ENCODE measurements at regions not wholly inside any gene's neighbourhood (a gene's known extent, or its start where the extent isn't known, plus 50 kb on each side); places are given as distances from the start of the nearest gene placed in this dataset.

GRCh38 chr7:68446183-68446582 lies 1152.1 kb upstream of the AUTS2 start:
- TF ChIP-seq CTCF (IDR thresholded peaks at IDR 0.05; ENCODE audit: low read length): no peak
- TF ChIP-seq EZH2 (optimal IDR thresholded peaks at IDR 0.05; ENCODE audit: low read depth, low read length): no peak
- no peak for TF ChIP-seq EZH2phosphoT487 (IDR thresholded peaks at IDR 0.05; ENCODE audit: low read length)
